ENCODE measurements at regions not wholly inside any gene's neighbourhood (a gene's known extent, or its start where the extent isn't known, plus 50 kb on each side); places are given as distances from the start of the nearest gene placed in this dataset.
A peak's percentile ranks its signal among the peaks of the same experiment; 100 is the strongest.
"Not testable (repeated sequence)": the region's sequence is repeated elsewhere in the genome, so short reads cannot be mapped to it uniquely, and the experiment has no call there.

DNA sequence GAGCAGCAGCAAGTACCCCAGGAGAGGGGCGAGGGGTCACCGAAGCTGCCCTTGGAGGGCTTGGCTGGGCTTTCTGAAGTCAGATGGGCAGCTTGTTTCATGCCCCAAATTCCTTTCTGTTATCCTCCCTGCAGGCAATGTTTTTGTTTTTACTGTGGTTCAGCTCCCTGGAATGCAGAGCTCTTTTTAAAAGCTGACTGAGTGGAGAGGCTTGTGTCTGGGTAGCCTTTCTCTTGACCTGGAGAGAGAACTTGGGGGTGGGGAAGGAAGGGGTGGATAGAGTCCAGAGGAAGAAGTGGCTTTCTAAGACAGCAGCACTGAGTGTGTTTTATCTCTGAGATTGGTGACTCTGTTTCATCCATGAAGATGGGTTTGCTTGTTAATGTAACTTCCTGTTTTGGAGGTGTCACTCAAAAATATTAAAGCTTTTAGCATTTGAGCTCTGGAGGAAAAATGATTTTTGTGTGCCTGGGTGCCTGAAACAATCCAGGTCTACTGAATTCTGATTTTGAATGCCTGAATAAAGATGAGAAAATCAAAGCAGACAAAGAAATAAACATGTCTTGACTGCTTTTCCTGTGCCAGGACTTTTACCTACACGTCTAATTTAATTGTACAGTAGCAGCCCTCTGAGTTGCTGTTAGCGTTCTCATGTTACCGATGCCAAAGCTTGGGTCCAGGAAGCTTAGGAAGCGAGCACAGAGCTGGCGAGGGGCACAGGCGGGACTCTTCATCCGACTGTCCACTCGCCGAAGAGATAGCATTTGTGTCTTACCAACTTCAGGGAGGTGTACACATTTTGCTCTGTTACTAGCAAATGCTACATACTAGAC, 78.2 kb upstream of the EEF1E1 start:
- no peak for TF ChIP-seq ELF4 (IDR thresholded peaks at IDR 0.05)
- no peak for TF ChIP-seq SP1 (IDR thresholded peaks at IDR 0.05)
- TF ChIP-seq, protein P1, sequence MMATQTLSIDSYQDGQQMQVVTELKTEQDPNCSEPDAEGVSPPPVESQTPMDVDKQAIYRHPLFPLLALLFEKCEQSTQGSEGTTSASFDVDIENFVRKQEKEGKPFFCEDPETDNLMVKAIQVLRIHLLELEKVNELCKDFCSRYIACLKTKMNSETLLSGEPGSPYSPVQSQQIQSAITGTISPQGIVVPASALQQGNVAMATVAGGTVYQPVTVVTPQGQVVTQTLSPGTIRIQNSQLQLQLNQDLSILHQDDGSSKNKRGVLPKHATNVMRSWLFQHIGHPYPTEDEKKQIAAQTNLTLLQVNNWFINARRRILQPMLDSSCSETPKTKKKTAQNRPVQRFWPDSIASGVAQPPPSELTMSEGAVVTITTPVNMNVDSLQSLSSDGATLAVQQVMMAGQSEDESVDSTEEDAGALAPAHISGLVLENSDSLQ (IDR thresholded peaks at IDR 0.05) = peak; percentile 81
- no peak for TF ChIP-seq LEF1 (IDR thresholded peaks at IDR 0.05; ENCODE audit: borderline replicate concordance)
- TF ChIP-seq FOXM1 (IDR thresholded peaks at IDR 0.05; ENCODE audit: borderline replicate concordance) = no peak
- no peak for TF ChIP-seq FOXA1 (IDR thresholded peaks at IDR 0.05)
- ChIA-PET CTCF (interaction anchor here (0.6 kb wide), 1 partner anchor 25 kb away, joined by 3 read pairs; no protein-coding TSS in a partner anchor), POLR2A (no interaction called here)
- DNase-seq (ENCODE audit: extremely low spot score) = no peak

DNA sequence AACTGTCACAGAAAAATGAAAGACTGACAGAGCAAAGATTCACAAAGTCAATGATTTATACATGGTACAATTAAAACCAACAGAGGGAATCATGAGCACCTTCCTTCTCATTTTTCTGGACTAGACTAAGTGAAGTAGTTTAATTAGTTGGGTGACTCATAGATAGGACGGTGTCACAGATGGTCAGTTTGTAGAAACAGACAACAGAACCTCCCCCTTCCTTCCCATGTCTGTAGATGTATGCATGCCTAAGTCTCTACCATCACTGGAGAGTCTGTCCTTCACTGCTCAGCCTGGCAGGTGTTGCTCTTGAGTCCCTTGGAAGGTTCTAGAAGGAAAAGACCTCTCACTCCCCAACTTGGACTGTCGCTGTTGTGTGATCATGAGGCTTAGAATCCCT, 75.4 kb upstream of the EEF1E1 start:
- no peak for TF ChIP-seq SP1 (IDR thresholded peaks at IDR 0.05)
- POLR2A ChIA-PET = no interaction called here
- CTCF ChIA-PET = no interaction called here
- no peak for DNase-seq (ENCODE audit: extremely low spot score)

DNA sequence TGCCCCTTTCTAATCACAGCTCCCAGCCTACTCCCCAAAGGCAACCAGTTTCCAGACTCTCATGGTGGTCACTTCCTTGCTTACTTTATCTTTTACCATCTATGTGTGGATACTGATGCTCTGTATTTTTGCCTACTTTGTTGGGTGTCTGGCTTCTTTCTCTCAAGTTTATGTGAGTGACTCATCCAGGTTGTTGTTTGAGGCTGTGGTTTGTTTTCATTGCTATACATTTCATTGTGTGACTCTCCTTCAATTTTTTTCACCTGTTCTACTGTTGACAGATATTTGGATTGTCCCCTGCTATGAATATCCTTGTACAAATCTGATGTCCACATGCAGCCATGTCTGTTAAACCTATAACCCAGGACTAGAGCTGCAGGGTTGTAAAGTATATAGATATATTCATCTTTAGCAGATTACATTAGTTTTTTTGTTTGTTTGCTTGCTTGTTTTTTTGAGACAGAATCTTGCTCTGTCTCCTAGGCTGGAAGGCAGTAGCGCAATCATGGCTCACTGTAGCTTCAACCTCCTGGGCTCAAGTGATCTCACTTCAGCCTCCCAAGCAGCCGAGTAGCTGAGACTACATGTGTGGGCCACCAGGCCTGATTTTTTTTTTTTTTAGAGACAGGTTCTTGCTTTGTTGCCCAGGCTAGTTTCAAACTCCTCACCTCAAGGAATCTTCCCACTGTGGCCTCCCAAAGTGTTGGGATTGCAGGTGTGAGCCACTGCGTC, 72.9 kb upstream of the EEF1E1 start:
- POLR2A ChIA-PET = no interaction called here
- CTCF ChIA-PET = no interaction called here
- no peak for DNase-seq (ENCODE audit: extremely low spot score)
- no peak for TF ChIP-seq FOXK2 (IDR thresholded peaks at IDR 0.05)
- no peak for TF ChIP-seq ZNF384 (IDR thresholded peaks at IDR 0.05)

DNA sequence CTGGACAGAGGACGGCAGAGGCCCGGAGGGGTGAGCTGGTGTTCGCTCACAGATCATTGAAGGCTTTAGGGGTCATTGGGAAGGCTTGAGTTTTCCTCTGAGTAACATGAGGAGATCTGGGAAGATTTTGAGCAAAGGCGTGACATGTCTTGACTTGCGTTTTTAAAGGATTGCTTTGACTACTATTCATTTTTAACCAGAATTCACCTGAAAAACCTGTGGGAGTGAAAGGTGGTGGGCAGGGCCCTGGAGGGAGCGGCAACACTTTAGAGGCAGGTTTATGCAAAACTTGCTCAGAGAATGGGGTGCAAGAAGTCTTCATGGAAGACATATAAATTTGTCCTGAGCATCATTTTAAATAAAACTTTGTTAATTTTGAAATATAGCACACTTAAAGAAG, 72.2 kb upstream of the EEF1E1 start:
- TF ChIP-seq HDGF (IDR thresholded peaks at IDR 0.05; ENCODE audit: borderline replicate concordance) = no peak
- TF ChIP-seq TARDBP (IDR thresholded peaks at IDR 0.05) = no peak
- TF ChIP-seq, protein P1 (IDR thresholded peaks at IDR 0.05) = no peak
- no peak for TF ChIP-seq BHLHE40 (IDR thresholded peaks at IDR 0.05; ENCODE audit: borderline replicate concordance)
- no peak for DNase-seq (ENCODE audit: extremely low spot score)
- POLR2A ChIA-PET = no interaction called here
- CTCF ChIA-PET = no interaction called here

DNA sequence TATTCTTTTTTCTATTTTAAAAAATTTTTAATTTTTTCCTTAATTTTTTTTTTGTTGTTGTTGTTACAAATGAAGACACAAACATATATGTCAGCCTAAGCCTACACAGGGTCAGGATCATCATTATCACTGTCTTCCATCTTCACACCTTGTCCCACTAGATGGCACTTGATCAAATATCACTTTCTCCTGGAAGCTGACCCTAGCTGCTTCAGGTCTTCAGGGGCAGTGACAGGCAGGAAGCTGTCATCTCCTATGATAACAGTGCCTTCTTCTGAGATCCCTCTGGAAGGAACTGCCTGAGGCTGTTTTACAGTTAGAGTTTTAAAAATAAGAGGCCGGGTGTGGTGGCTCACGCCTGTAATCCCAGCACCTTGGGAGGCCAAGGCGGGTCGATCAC, 70.2 kb upstream of the EEF1E1 start:
- TF ChIP-seq SUZ12 (IDR thresholded peaks at IDR 0.05) (no peak), BHLHE40 (IDR thresholded peaks at IDR 0.05; ENCODE audit: borderline replicate concordance) (no peak), CTBP1 (IDR thresholded peaks at IDR 0.05; ENCODE audit: borderline replicate concordance) (no peak)
- DNase-seq (ENCODE audit: extremely low spot score) = no peak
- ChIA-PET POLR2A (no interaction called here), CTCF (interaction anchor here (0.6 to 1.5 kb wide), 2 partner anchors 46 to 246 kb away, joined by 3 to 5 read pairs; no protein-coding TSS in a partner anchor)

DNA sequence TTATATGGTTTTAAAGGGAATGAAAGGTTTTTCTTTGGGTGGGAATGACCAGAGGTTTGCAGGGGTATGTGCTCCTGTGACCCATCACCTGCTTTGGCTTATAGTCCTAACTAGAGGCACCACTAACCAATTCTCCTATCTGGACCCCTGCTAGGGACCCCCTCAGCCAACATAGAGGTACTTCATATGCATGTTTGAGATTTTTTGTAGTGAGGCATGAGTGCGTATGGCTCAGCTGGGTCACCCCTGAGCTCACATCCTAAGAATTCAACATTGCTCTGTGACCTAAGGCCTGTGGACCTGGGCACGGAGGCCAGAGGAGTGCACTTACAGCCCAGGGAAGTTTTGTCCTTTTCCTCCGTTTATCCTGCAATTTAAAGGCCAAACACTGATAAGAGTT, 68.4 kb upstream of the EEF1E1 start:
- no peak for DNase-seq (ENCODE audit: extremely low spot score)
- TF ChIP-seq L3MBTL2 (conservative IDR thresholded peaks at IDR 0.05) (no peak), BHLHE40 (IDR thresholded peaks at IDR 0.05; ENCODE audit: borderline replicate concordance) (no peak), TARDBP (IDR thresholded peaks at IDR 0.05) (no peak), FOXA1 (IDR thresholded peaks at IDR 0.05) (no peak), NFRKB (IDR thresholded peaks at IDR 0.05) (no peak)
- TF ChIP-seq, protein P1 (IDR thresholded peaks at IDR 0.05) = no peak
- POLR2A ChIA-PET = no interaction called here
- CTCF ChIA-PET = interaction anchor here (0.8 kb wide), 1 partner anchor 40 kb away, joined by 3 read pairs; no protein-coding TSS in a partner anchor

DNA sequence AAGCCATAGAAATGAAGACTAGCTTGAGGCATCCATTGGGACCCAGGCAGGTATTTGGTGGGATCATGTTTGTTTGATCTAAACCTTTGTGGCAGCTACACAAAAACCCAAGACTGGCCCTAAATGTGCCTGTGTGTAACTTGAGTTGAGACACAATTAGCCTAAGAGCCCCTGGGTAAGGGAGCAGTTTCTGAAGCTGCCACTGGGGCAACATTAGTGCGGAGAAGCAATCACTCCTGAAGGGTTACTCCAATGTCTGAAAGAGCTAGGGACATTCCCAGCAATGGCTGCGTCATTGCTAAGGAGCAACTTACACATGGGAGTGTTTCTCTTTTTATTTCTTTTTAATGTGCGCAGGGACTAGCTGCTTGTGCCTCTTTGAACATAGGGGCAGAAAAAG, 67.9 kb upstream of the EEF1E1 start:
- ChIA-PET POLR2A (no interaction called here), CTCF (interaction anchor here (0.8 kb wide), 1 partner anchor 39 kb away, joined by 3 read pairs; no protein-coding TSS in a partner anchor)
- DNase-seq (ENCODE audit: extremely low spot score) = peak; percentile 33
- no peak for TF ChIP-seq ELF4 (IDR thresholded peaks at IDR 0.05)
- TF ChIP-seq NFRKB (IDR thresholded peaks at IDR 0.05) = no peak

DNA sequence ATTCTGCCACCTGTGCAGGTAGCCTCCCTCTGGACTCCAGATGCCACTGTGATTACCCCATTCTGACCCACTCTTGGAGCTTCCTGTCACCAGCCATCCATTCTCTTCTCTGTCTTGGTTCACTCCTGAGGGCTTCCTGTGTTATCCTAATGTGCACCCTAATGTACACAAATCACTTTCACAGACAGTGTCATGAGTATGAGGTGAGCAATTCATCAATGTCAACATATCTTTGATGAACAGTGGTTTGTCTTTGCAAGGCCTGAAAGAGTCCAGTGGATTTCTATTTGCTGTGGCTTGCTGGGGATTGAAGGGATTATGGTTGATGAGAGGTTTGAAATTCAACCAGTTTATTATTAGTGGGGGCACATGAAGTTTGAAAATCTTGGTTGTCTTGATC, 63.8 kb upstream of the EEF1E1 start:
- POLR2A ChIA-PET = no interaction called here
- CTCF ChIA-PET = no interaction called here

DNA sequence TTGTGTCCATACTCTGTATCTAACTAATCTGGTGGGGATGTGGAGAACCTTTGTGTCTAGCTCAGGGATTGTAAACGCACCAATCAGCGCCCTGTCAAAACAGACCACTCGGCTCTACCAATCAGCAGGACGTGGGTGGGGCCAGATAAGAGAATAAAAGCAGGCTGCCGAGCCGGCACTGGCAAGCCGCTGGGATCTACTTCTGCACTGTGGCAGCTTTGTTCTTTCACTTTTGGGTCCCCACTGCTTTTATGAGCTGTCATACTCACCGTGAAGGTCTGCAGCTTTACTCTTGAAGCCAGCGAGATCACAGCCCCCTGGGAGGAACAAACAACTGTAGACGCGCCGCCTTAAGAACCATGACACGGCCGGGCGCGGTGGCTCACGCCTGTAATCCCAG, 62.7 kb upstream of the EEF1E1 start:
- POLR2A ChIA-PET; CTCF ChIA-PET; DNase-seq (ENCODE audit: extremely low spot score): not testable (repeated sequence)

More for the DNA sequence above, 63.8 kb upstream of the EEF1E1 start:
- no peak for DNase-seq (ENCODE audit: extremely low spot score)
- TF ChIP-seq, protein P1 (IDR thresholded peaks at IDR 0.05) = peak; percentile 37; the same call in 1 of the 2 replicates
- no peak for TF ChIP-seq NFRKB (IDR thresholded peaks at IDR 0.05)

DNA sequence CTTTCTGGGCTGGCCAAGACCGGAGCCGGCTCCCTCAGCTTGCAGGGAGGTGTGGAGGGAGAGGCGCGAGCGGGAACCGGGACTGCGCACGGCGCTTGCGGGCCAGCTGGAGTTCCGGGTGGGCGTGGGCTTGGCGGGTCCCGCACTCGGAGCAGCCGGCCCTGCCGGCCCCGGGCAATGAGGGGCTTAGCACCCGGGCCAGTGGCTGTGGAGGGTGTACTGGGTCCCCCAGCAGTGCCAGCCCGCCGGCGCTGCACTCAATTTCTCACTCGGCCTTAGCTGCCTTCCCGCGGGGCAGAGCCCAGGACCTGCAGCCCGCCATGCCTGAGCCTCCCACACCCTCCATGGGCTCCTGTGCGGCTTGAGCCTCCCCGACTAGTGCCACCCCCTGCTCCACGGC, 61.9 kb upstream of the EEF1E1 start:
- POLR2A ChIA-PET; CTCF ChIA-PET; DNase-seq (ENCODE audit: extremely low spot score): not testable (repeated sequence)

All from HEK293T (cell line).